NCI-H1436 treated with DMSO at 0.1 percent for 48 hours (cell line): ENCODE measurements at regions not wholly inside any gene's neighbourhood (a gene's known extent, or its start where the extent isn't known, plus 50 kb on each side); places are given as distances from the start of the nearest gene placed in this dataset.
"Not testable (repeated sequence)": the region's sequence is repeated elsewhere in the genome, so short reads cannot be mapped to it uniquely, and the experiment has no call there.

Source experiments
- DNase-seq: peaks from one replicate; lab custom pipeline; 2025; lab: John Stamatoyannopoulos, UW

GRCh38 chr6:168852376-168852884, 401.2 kb downstream of the THBS2 start:
- DNase-seq: no peak

- no peak for DNase-seq
Observed at GRCh38 chr6:168851460-168852375, 401.9 kb downstream of the THBS2 start.

DNA sequence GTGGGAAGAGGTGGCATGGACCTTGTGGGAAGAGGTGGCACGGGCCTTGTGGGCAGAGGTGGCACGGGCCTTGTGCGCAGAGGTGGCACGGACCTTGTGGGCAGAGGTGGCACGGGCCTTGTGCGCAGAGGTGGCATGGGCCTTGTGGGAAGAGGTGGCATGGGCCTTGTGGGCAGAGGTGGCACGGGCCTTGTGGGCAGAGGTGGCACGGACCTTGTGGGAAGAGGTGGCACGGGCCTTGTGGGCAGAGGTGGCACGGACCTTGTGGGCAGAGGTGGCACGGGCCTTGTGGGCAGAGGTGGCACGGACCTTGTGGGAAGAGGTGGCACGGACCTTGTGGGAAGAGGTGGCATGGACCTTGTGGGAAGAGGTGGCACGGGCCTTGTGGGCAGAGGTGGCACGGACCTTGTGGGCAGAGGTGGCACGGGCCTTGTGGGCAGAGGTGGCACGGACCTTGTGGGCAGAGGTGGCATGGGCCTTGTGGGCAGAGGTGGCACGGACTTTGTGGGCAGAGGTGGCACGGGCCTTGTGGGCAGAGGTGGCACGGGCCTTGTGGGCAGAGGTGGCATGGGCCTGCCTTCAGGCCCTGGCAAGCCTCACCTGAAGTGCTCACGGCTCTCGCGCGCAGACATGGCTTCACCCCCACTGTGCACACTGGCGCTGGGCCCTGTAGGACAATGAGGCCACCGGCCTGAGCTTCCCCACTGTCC, 403.5 kb downstream of the THBS2 start:
- not testable (repeated sequence) for DNase-seq

- no peak for DNase-seq
Observed at GRCh38 chr6:168849459-168849858, 404.2 kb downstream of the THBS2 start.

GRCh38 chr6:168848797-168849196, 404.8 kb downstream of the THBS2 start:
- DNase-seq: no peak

DNA sequence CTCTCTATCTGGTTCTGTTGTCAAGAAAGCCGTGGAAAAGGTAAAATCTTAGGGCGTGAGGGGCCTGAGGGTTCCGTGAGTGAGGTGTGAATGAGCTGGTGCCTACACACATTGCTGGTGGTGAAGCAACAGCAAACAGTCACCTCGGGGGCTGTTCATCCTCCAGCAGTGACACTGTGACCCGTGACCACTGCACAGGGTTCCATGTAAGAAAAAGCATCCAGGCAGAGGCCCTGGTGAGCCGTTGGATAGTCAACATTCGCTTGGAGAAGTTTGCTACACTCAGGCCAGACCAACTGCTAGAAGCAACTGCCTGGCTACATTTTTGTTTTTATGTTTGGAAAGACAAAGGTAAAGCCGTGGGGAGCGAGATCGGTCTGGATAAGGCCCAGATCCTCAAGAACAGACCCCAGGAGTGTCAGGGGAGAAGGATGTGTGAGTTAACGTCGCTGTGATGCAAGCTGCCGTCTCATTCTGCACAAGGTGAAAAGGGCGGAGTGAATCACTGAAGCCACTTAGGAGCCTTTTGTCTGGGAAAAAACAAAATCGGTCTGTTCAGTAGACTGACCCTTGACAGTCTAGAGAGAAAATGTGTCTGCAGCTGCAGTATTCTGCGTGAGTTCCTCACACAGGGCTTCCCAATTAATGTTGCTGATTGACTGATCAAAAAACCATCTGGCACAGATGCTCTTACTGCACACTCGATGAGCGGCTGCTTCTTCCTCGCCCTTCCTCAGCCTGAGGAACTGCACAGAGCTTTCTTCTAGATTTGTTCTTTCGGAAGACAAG, 404.0 kb downstream of the SMOC2 start:
- no peak for DNase-seq

GRCh38 chr6:168842632-168843212, 401.7 kb downstream of the SMOC2 start:
- DNase-seq: not testable (repeated sequence)

GRCh38 chr6:168841609-168842278, 400.8 kb downstream of the SMOC2 start:
- no peak for DNase-seq

- DNase-seq: not testable (repeated sequence)
Observed at GRCh38 chr6:168840932-168841331, 399.9 kb downstream of the SMOC2 start.

DNA sequence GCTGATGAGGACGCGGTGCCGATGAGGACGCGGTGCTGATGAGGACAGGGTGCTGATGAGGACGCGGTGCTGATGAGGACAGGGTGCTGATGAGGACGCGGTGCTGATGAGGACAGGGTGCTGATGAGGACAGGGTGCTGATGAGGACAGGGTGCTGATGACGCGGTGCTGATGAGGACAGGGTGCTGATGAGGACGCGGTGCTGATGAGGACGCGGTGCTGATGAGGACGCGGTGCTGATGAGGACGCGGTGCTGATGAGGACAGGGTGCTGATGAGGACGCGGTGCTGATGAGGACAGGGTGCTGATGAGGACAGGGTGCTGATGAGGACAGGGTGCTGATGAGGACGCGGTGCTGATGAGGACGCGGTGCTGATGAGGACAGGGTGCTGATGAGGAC, 399.3 kb downstream of the SMOC2 start:
- DNase-seq: not testable (repeated sequence)

GRCh38 chr6:168838037-168838399, 397.0 kb downstream of the SMOC2 start:
- no peak for DNase-seq

GRCh38 chr6:168837254-168838036, 396.5 kb downstream of the SMOC2 start:
- no peak for DNase-seq

DNA sequence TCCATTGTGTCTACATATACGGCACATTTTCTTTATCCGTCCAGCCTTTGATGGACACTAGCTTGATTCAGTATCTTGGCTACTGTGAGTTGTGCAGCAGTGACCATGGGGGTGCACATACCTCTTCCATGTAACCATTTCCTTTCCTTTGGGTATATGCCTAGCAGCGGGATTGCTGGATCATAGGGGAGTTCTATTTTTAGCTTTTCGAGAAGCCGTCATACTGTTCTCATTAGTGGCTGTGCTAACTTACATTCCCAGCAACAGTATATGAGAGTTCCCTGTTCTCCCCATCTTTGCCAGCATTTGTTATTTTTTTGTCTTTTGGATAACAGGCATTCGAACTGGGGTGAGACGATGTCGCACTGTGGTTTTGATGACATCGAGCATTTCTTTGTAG, 395.0 kb downstream of the SMOC2 start:
- no peak for DNase-seq

- no peak for DNase-seq
Observed at GRCh38 chr6:168834801-168835200, 393.8 kb downstream of the SMOC2 start.

DNA sequence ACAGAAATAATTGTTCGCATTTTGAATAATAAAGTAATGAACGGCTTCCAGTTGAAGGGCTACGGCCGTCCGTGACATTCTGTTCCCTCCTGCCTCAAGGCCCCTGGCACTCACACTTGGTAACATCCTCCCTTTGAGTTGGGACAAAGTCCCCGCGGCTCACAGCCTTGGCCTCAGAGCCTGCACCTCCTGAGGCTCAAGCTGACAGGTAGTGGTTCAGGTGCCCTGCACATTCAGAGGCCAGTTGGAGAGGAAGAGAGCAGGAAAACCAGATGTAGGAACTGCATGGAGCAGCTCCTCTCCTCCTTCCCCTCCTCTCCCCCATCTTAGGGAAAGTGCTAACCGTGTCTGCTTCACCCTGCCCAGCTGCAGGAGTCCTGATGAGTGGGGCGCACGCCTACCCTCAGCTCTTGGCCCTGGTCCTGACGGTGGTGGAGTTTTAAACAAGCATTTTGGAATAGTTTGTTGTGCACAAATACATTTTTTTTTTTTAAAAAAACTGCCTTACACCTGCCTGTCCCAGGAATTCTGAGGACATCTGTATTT, 393.1 kb downstream of the SMOC2 start:
- no peak for DNase-seq

DNA sequence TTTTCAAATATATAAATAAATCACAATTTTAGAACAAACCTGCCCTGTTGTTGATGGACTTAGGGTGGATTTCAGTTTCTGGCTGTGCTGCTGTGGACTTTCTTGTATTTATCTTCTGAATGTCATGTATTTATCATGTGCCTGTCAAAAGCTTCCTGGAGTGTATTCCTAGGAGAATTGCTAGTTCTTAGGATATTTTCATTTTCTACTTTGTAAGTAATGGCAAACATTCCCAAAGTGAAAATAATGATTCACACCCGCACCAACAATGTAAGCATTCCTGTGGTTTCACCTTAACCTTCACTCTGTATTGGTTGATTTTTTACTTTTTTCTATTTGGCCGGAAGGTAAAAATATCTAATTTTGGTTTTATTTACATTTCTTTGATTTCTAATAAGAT, 387.8 kb downstream of the SMOC2 start:
- DNase-seq: no peak

GRCh38 chr6:168828035-168828434, 387.1 kb downstream of the SMOC2 start:
- DNase-seq: no peak

GRCh38 chr6:168827586-168827871, 386.5 kb downstream of the SMOC2 start:
- no peak for DNase-seq

- no peak for DNase-seq
Observed at GRCh38 chr6:168826726-168827585, 386.0 kb downstream of the SMOC2 start.

DNA sequence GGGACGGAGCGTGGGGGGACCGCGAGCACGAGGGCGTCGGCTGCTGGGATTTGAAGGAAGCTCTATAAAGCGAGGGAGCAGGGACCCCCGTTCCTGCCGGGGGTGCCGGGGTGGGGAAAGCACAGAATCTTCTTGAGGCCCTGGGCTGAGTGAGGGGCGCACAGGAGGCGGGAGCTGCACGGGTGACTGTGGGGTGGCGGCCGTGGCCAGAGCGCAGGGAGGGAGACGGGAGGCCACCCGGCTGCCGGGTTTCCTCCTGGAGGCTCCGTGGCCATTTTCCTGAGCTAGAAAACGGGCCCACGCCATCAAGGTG, 385.1 kb downstream of the SMOC2 start:
- no peak for DNase-seq
